ENCODE measurements at regions not wholly inside any gene's neighbourhood (a gene's known extent, or its start where the extent isn't known, plus 50 kb on each side); places are given as distances from the start of the nearest gene placed in this dataset.

GRCh38 chr18:24987303-24988252, 364.4 kb downstream of the ZNF521 start:
- DNase-seq (ENCODE audit: low spot score) = no peak

DNA sequence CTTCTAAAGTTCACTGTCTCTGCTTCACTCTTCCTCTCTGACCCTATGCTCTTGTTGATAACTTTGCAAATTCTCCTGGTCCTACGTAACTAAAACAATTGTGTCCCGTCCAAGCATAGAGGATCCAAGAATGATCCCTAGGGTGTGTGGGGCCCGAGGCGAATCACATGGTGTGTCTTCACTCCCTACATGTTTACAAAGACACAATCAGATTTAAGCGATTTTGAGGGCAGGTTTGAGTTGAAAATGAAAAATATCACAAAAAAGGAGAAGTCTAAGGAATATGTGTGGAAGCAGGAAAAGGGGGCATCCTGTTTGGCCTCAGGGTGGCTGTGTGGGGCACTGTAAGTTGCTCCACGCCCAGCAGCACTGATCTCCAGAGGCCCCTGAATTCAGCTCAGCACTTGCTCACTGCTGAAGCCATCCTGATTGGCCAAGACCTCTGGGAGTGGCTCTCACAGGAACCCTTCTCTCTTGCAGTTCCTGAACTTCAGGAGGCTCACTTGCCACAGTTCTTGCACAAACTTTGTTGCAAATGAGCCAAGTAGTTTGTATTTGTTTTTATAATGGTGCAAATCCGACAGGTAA, 363.6 kb downstream of the ZNF521 start:
- DNase-seq (ENCODE audit: low spot score) = no peak

- no peak for DNase-seq (ENCODE audit: low spot score)
These were observed 362.0 kb downstream of the ZNF521 start for GRCh38 chr18:24989760-24990593.

DNA sequence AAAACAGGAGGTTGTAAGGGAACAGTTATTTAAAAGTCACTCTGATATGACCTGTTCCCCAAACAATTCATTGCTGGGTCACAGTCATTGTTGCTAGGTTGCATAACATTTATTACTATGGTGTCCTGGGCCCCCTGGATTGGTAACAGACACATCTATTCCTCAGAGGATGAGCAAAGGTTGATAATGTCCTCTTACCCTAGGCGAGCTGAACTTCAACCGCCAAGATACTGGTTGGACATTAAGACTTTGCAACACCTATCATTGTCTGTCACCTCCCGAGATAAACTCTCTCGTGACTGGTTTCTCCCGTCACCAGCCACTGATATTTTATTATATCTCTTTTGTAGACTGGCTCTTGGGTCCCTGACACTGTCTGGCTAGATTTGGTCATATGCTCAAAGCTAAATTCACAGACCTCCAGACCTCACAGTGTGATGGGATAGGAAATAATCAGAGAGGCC, 361.3 kb downstream of the ZNF521 start:
- no peak for DNase-seq (ENCODE audit: low spot score)

DNA sequence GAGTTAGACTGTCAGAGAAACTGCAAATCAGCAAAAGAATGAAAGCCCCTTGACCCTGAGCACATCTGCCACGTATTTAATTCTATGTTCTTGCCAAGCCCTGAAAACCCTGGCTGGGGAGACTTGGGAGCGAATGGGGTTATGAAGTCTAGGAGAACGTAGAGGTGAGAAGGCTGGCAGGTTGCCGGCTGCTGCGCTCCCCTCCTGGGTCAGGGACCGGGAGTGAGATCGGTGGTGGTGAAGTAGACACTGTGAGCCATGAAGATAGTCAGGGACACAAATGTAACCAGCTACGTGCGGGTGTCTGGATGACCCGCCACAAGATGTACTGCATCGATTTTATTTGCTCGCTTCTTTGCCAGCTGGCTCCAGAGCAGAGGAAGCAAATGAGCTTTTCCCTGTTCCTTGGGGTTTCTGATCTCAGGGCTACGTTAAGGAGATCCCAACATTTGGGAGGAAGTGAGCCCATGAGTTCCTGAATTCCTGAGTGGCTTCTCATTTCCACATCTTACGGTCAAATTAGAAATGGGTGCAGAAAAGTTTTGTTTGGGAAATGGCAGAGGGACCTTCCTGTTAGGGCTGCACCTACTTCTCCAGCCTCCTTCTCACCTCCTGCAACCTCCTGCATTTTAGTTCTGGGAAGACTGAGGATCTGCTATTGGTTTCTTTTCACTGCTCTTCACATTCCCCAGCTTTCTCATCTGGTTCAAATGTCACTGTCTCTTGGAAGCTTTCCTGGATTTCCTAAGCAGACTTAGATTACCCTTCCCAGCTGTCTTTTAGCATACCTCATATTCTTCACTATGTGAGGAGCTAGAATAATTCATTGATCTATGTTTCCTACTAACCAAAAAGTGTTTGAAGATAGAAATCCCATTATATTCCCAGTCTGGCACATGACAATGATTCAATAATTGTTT, 360.6 kb downstream of the ZNF521 start:
- no peak for DNase-seq (ENCODE audit: low spot score)

- no peak for DNase-seq (ENCODE audit: low spot score)
These were observed 359.5 kb downstream of the ZNF521 start for GRCh38 chr18:24992491-24992890.

- DNase-seq (ENCODE audit: low spot score) = no peak
These were observed 358.3 kb downstream of the ZNF521 start for GRCh38 chr18:24993628-24994027.

GRCh38 chr18:24995056-24995455, 356.9 kb downstream of the ZNF521 start:
- DNase-seq (ENCODE audit: low spot score) = no peak

- no peak for DNase-seq (ENCODE audit: low spot score)
These were observed 356.2 kb downstream of the ZNF521 start for GRCh38 chr18:24995755-24996154.

GRCh38 chr18:24999650-25000267, 352.2 kb downstream of the ZNF521 start:
- DNase-seq (ENCODE audit: low spot score) = no peak

GRCh38 chr18:25001803-25002202, 350.2 kb downstream of the ZNF521 start:
- no peak for DNase-seq (ENCODE audit: low spot score)

GRCh38 chr18:25005541-25006403, 346.2 kb downstream of the ZNF521 start:
- DNase-seq (ENCODE audit: low spot score) = no peak

GRCh38 chr18:25010623-25011374, 341.2 kb downstream of the ZNF521 start:
- no peak for DNase-seq (ENCODE audit: low spot score)

Measured in putamen (tissue), 1 donor.